Mesenchymal stem cell (in vitro differentiated cells and primary cell): ENCODE measurements at regions not wholly inside any gene's neighbourhood (a gene's known extent, or its start where the extent isn't known, plus 50 kb on each side); places are given as distances from the start of the nearest gene placed in this dataset.

Source experiments
- DNase-seq: peaks from one replicate; pipeline ENCODE4 v3.0.0-alpha.2; 2013
- H2AFZ ChIP-seq: one replicate; pipeline ENCODE4 v1.6.1; 2013; ENCODE audit warnings: low read depth, mild to moderate bottlenecking, control low read depth, inconsistent platforms, low read length, moderate library complexity
- H2AK5ac ChIP-seq: 2 replicates; pipeline ENCODE4 v1.6.1; 2013; ENCODE audit warnings: low read length, moderate library complexity, mild to moderate bottlenecking, inconsistent platforms; ENCODE audit not compliant: severe bottlenecking
- H2BK120ac ChIP-seq: one replicate; pipeline ENCODE4 v1.6.1; 2013; ENCODE audit warnings: low read depth, mild to moderate bottlenecking, inconsistent platforms, low read length, moderate library complexity
- H2BK12ac ChIP-seq, 2 experiments: one replicate each; pipeline ENCODE4 v1.6.1; 2013; ENCODE audit warnings: inconsistent platforms in 2 of 2, low read length in 2 of 2, mild to moderate bottlenecking in 2 of 2, moderate library complexity in 2 of 2, control low read depth in 1 of 2
- H2BK15ac ChIP-seq: one replicate; pipeline ENCODE4 v1.6.1; 2013; ENCODE audit warnings: mild to moderate bottlenecking, low read depth, inconsistent platforms; ENCODE audit not compliant: poor library complexity, severe bottlenecking
- H2BK5ac ChIP-seq: 2 replicates; pipeline ENCODE4 v1.6.1; 2013; ENCODE audit warnings: low read depth, mild to moderate bottlenecking, low read length, control low read depth, inconsistent platforms; ENCODE audit not compliant: poor library complexity, severe bottlenecking
- H3K14ac ChIP-seq, 2 experiments: one replicate each; pipeline ENCODE4 v1.6.1; 2013; ENCODE audit warnings: inconsistent platforms in 2 of 2, low read length in 2 of 2, control low read depth in 1 of 2, mild to moderate bottlenecking in 1 of 2, moderate library complexity in 1 of 2
- H3K18ac ChIP-seq, 2 experiments: one replicate each; pipeline ENCODE4 v1.6.1; 2013; ENCODE audit warnings: inconsistent platforms in 2 of 2, low read length in 2 of 2, control low read depth in 1 of 2, low read depth in 1 of 2, mild to moderate bottlenecking in 1 of 2
- H3K23ac ChIP-seq, 2 experiments: one replicate each; pipeline ENCODE4 v1.6.1; 2013; ENCODE audit warnings: inconsistent platforms in 2 of 2, low read length in 2 of 2, mild to moderate bottlenecking in 2 of 2, moderate library complexity in 2 of 2, control low read depth in 1 of 2
- H3K27ac ChIP-seq: 2 replicates; pipeline ENCODE4 v1.5.1; 2013; ENCODE audit warnings: mild to moderate bottlenecking, moderate library complexity, low read length, control low read depth, inconsistent platforms; ENCODE audit not compliant: poor library complexity, severe bottlenecking
- H3K27me3 ChIP-seq, 2 experiments: 2 replicates each; pipeline versions ENCODE4 v1.6.1 to v1.7.0; 2013; ENCODE audit warnings: low read length in 2 of 2, mild to moderate bottlenecking in 2 of 2, moderate library complexity in 2 of 2, control low read depth in 1 of 2, inconsistent platforms in 1 of 2; ENCODE audit not compliant: control insufficient read depth in 1 of 2, insufficient read depth in 1 of 2
- H3K36me3 ChIP-seq, 2 experiments: 2 replicates each; pipeline versions ENCODE4 v1.6.1 to v1.7.0; 2013; ENCODE audit warnings: low read length in 2 of 2, control low read depth in 1 of 2, inconsistent platforms in 1 of 2, low read depth in 1 of 2, mild to moderate bottlenecking in 1 of 2; ENCODE audit not compliant: insufficient read depth in 2 of 2, control insufficient read depth in 1 of 2
- H3K4ac ChIP-seq, 2 experiments: one replicate each; pipeline ENCODE4 v1.6.1; 2013; ENCODE audit warnings: inconsistent platforms in 2 of 2, low read length in 2 of 2, mild to moderate bottlenecking in 2 of 2, moderate library complexity in 2 of 2, control low read depth in 1 of 2, low read depth in 1 of 2
- H3K4me1 ChIP-seq: 2 replicates; pipeline ENCODE4 v1.6.1; 2013; ENCODE audit warnings: low read depth, low read length, control low read depth; ENCODE audit not compliant: control insufficient read depth, insufficient read depth
- H3K4me2 ChIP-seq: 2 replicates; pipeline ENCODE4 v1.6.1; 2013; ENCODE audit warnings: low read length, mild to moderate bottlenecking, inconsistent platforms; ENCODE audit not compliant: poor library complexity, severe bottlenecking
- H3K4me3 ChIP-seq, 2 experiments: 2 replicates each; pipeline versions ENCODE4 v1.5.1 to v1.7.0; 2013; ENCODE audit warnings: low read length in 2 of 2, mild to moderate bottlenecking in 2 of 2, control low read depth in 1 of 2, low read depth in 1 of 2; ENCODE audit not compliant: insufficient read depth in 1 of 2
- H3K79me1 ChIP-seq: replicated peaks from 2 replicates; pipeline ENCODE4 v1.6.1; 2013; ENCODE audit warnings: mild to moderate bottlenecking, control low read depth, low read length, inconsistent platforms; ENCODE audit not compliant: poor library complexity, severe bottlenecking
- H3K9ac ChIP-seq: 2 replicates; pipeline ENCODE4 v1.7.0; 2013; ENCODE audit warnings: mild to moderate bottlenecking, low read length, moderate library complexity
- H3K9me3 ChIP-seq: 2 replicates; pipeline ENCODE4 v1.7.0; 2013; ENCODE audit warnings: mild to moderate bottlenecking, low read length; ENCODE audit not compliant: control insufficient read depth
- H4K8ac ChIP-seq: one replicate; pipeline ENCODE4 v1.6.1; 2013; ENCODE audit warnings: inconsistent platforms, mild to moderate bottlenecking, low read length, moderate library complexity
- H4K91ac ChIP-seq: one replicate; pipeline ENCODE4 v1.6.1; 2013; ENCODE audit warnings: mild to moderate bottlenecking, low read length, inconsistent platforms
- WGBS: methylation state at CpG from one replicate; pipeline ENCODE4 v1.1.7; 2013; ENCODE audit warnings: mixed read lengths; 5-methylcytosine and 5-hydroxymethylcytosine counted together

GRCh38 chr18:26617151-26617554, 68.8 kb upstream of the KCTD1 start:
- H2AK5ac ChIP-seq, result no peak overlapping the region
- H2BK5ac ChIP-seq, result no peak overlapping the region
- H4K8ac ChIP-seq, result no peak overlapping the region
- no peak overlapping the region for H3K4ac ChIP-seq
- no peaks in the 10 kb centered on the region for H3K9me3 ChIP-seq
- no peak overlapping the region for H2BK15ac ChIP-seq
- WGBS, result 0% methylated on average over 2 of the region's 3 CpGs
- no peak overlapping the region for H3K4me3 ChIP-seq
- no peak overlapping the region for H3K18ac ChIP-seq
- H3K36me3 ChIP-seq, result no peaks in the 10 kb centered on the region
- DNase-seq, result peak; percentile 90
- no peak overlapping the region for H4K91ac ChIP-seq
- H3K27me3 ChIP-seq, result peaks cover 0 to 3% of the 10 kb centered on the region in 2 experiments
- no peak overlapping the region for H2AFZ ChIP-seq
- H2BK12ac ChIP-seq, result no peak overlapping the region
- H3K4me1 ChIP-seq, result peaks cover 7% of the 10 kb centered on the region
- H2BK120ac ChIP-seq, result no peak overlapping the region
- no peak overlapping the region for H3K14ac ChIP-seq
- H3K4me2 ChIP-seq, result no peak overlapping the region
- no peaks in the 10 kb centered on the region for H3K79me1 ChIP-seq
- H3K27ac ChIP-seq, result peak overlapping the region; percentile 66
- H3K23ac ChIP-seq, result no peak overlapping the region
- H3K9ac ChIP-seq, result no peak overlapping the region

- H3K4ac ChIP-seq, result no peak overlapping the region
- no peak overlapping the region for H4K91ac ChIP-seq
- no peak overlapping the region for H3K4me3 ChIP-seq
- no peak overlapping the region for H3K14ac ChIP-seq
- no peak overlapping the region for H3K9ac ChIP-seq
- no peak overlapping the region for H2BK12ac ChIP-seq
- H2BK15ac ChIP-seq, result no peak overlapping the region
- no peak overlapping the region for H2BK120ac ChIP-seq
- WGBS, result 53% methylated on average over 2 of the region's 3 CpGs
- no peak overlapping the region for H3K18ac ChIP-seq
- no peaks in the 10 kb centered on the region for H3K36me3 ChIP-seq
- H3K23ac ChIP-seq, result no peak overlapping the region
- H2BK5ac ChIP-seq, result no peak overlapping the region
- no peak overlapping the region for H4K8ac ChIP-seq
- no peaks in the 10 kb centered on the region for H3K9me3 ChIP-seq
- H3K27me3 ChIP-seq, result peaks cover 0 to 3% of the 10 kb centered on the region in 2 experiments
- H3K4me2 ChIP-seq, result no peak overlapping the region
- no peak overlapping the region for H2AFZ ChIP-seq
- H3K79me1 ChIP-seq, result no peaks in the 10 kb centered on the region
- peaks cover 7% of the 10 kb centered on the region for H3K4me1 ChIP-seq
- H2AK5ac ChIP-seq, result no peak overlapping the region
- no peak for DNase-seq
- peak overlapping the region; percentile 36 for H3K27ac ChIP-seq
Measured at GRCh38 chr18:26614374-26614773, 66.0 kb upstream of the KCTD1 start.
